Endothelial cell of umbilical vein (primary cell): ENCODE measurements at regions not wholly inside any gene's neighbourhood (a gene's known extent, or its start where the extent isn't known, plus 50 kb on each side); places are given as distances from the start of the nearest gene placed in this dataset.

Source experiments
- CTCF ChIP-seq, 2 donors: IDR thresholded peaks; 1 replicate in 1 of 2; 2 replicates in 1 of 2; pipeline ENCODE4 v1.5.1; 2011; ENCODE audit warnings: low read length in 2 of 2, mild to moderate bottlenecking in 2 of 2, moderate library complexity in 2 of 2, control low read depth in 1 of 2, inconsistent platforms in 1 of 2, low read depth in 1 of 2; ENCODE audit not compliant: insufficient read depth in 1 of 2; ENCODE audit errors: extremely low read depth in 1 of 2
- EZH2 ChIP-seq: IDR thresholded peaks from 2 replicates; pipeline ENCODE4 v1.6.1; 2012; ENCODE audit warnings: borderline replicate concordance, low read depth, mild to moderate bottlenecking, moderate library complexity, low read length, inconsistent platforms; ENCODE audit not compliant: severe bottlenecking
- GATA2 ChIP-seq: IDR thresholded peaks from 2 replicates; pipeline ENCODE4 v1.7.0; 2011; ENCODE audit warnings: low read depth, mild to moderate bottlenecking, moderate library complexity, mixed read lengths, low read length; ENCODE audit not compliant: insufficient read length, insufficient read depth
- JUN ChIP-seq: IDR thresholded peaks from 2 replicates; pipeline ENCODE4 v1.6.1; 2011; ENCODE audit warnings: borderline replicate concordance, low read depth; ENCODE audit not compliant: insufficient read length, insufficient read depth
- MAX ChIP-seq: IDR thresholded peaks from 2 replicates; pipeline ENCODE4 v1.6.1; 2011; ENCODE audit not compliant: insufficient read depth, insufficient read length
- MYC ChIP-seq: IDR thresholded peaks from one replicate; pipeline ENCODE4 v1.6.1; 2011; ENCODE audit warnings: mild to moderate bottlenecking, low read depth, low read length
- POLR2A ChIP-seq: IDR thresholded peaks from 2 replicates; pipeline ENCODE4 v1.6.1; 2012; ENCODE audit warnings: low read depth, mild to moderate bottlenecking, control low read depth, low read length
- POLR2AphosphoS5 ChIP-seq: IDR thresholded peaks from 2 replicates; pipeline ENCODE4 v1.6.1; 2012; ENCODE audit warnings: low read depth, mild to moderate bottlenecking, control low read depth, low read length, moderate library complexity; ENCODE audit not compliant: insufficient read depth

GRCh38 chr4:176525576-176525975 is 205.8 kb downstream of the SPCS3 start:
- TF ChIP-seq MAX (no peak), MYC (no peak), CTCF (IDR thresholded peaks at IDR 0.05; ENCODE audit: extremely low read depth in 1 of 2, insufficient read depth in 1 of 2, low read depth in 1 of 2, low read length in 2 of 2) (no peak), POLR2AphosphoS5 (no peak), POLR2A (no peak), EZH2 (no peak), JUN (no peak), GATA2 (no peak)
